Esophagus muscularis mucosa (tissue), 4 donors: ENCODE measurements at regions not wholly inside any gene's neighbourhood (a gene's known extent, or its start where the extent isn't known, plus 50 kb on each side); places are given as distances from the start of the nearest gene placed in this dataset.

Experiments
- CTCF ChIP-seq, 3 experiments: fragments of 200-600 bp in 2 of 3; fragments of 450-650 bp in 1 of 3; sonication (generic) in 2 of 3; IDR thresholded peaks; one replicate each; pipeline ENCODE4 v1.5.1; 2017 to 2019; ENCODE audit warnings: antibody characterized with exemption in 3 of 3, mild to moderate bottlenecking in 2 of 3, moderate library complexity in 1 of 3
- EP300 ChIP-seq: sonication (generic); formaldehyde crosslinking; IDR thresholded peaks from one replicate; pipeline ENCODE4 v1.6.1; 2017; ENCODE audit warnings: antibody characterized with exemption
- POLR2A ChIP-seq: fragments of 450-650 bp; IDR thresholded peaks from one replicate; pipeline ENCODE4 v1.6.1; 2017; ENCODE audit warnings: antibody characterized with exemption, moderate library complexity, mild to moderate bottlenecking, low read depth
- POLR2AphosphoS5 ChIP-seq, 2 donors: sonication (generic); formaldehyde crosslinking; IDR thresholded peaks; one replicate each; pipeline ENCODE4 v1.6.1; 2017; ENCODE audit warnings: antibody characterized with exemption in 2 of 2

GRCh38 chr7:35866186-35866585 lies 65.3 kb downstream of the SEPTIN7 start:
- TF ChIP-seq CTCF (IDR thresholded peaks at IDR 0.05) (no peak), POLR2A (no peak), EP300 (no peak), POLR2AphosphoS5 (IDR thresholded peaks at IDR 0.05) (no peak)
